Activated T-cell treated with anti-CD3 and anti-CD28 coated beads, Interleukin-2, amount 50 U/mL, for 48 hours (primary cell): ENCODE measurements at regions not wholly inside any gene's neighbourhood (a gene's known extent, or its start where the extent isn't known, plus 50 kb on each side); places are given as distances from the start of the nearest gene placed in this dataset.
A peak's percentile ranks its signal among the peaks of the same experiment; 100 is the strongest.
"Not testable (repeated sequence)": the region's sequence is repeated elsewhere in the genome, so short reads cannot be mapped to it uniquely, and the experiment has no call there.

ENCODE experiments used
- DNase-seq, 2 experiments: peaks; one replicate each; pipeline ENCODE4 v3.0.0-alpha.2; 2020

- not testable (repeated sequence) for DNase-seq
These were observed 337.5 kb downstream of the PREX1 start for GRCh38 chr20:48490341-48490740.

GRCh38 chr20:48489656-48490055, 338.1 kb downstream of the PREX1 start:
- no peak for DNase-seq

GRCh38 chr20:48489046-48489463, 338.7 kb downstream of the PREX1 start:
- DNase-seq = no peak

GRCh38 chr20:48488334-48489034, 339.3 kb downstream of the PREX1 start:
- not testable (repeated sequence) for DNase-seq

GRCh38 chr20:48486065-48486464, 341.7 kb downstream of the PREX1 start:
- DNase-seq = no peak

GRCh38 chr20:48485153-48485552, 342.6 kb downstream of the PREX1 start:
- not testable (repeated sequence) for DNase-seq

GRCh38 chr20:48483334-48484066, 344.3 kb downstream of the PREX1 start:
- no peak for DNase-seq

- DNase-seq = no peak
These were observed 345.0 kb downstream of the PREX1 start for GRCh38 chr20:48482790-48483189.

- DNase-seq = no peak
These were observed 347.5 kb downstream of the PREX1 start for GRCh38 chr20:48480216-48480772.

GRCh38 chr20:48478806-48479585, 348.8 kb downstream of the PREX1 start:
- DNase-seq = no peak

- DNase-seq = no peak
These were observed 349.4 kb downstream of the PREX1 start for GRCh38 chr20:48478370-48478769.

GRCh38 chr20:48476854-48477253, 350.9 kb downstream of the PREX1 start:
- DNase-seq = no peak

GRCh38 chr20:48474022-48474421, 353.8 kb downstream of the PREX1 start:
- DNase-seq = no peak

GRCh38 chr20:48471759-48472408, 355.9 kb downstream of the PREX1 start:
- DNase-seq = no peak

- no peak for DNase-seq
These were observed 356.6 kb downstream of the PREX1 start for GRCh38 chr20:48471176-48471575.

GRCh38 chr20:48470141-48470540, 357.7 kb downstream of the PREX1 start:
- no peak for DNase-seq

GRCh38 chr20:48469026-48469425, 358.8 kb downstream of the PREX1 start:
- no peak for DNase-seq

GRCh38 chr20:48468571-48468970, 359.2 kb downstream of the PREX1 start:
- no peak for DNase-seq

GRCh38 chr20:48467622-48468021, 360.2 kb downstream of the PREX1 start:
- DNase-seq = peak; percentile 20 to 34

- no peak for DNase-seq
These were observed 362.5 kb downstream of the PREX1 start for GRCh38 chr20:48465271-48465670.

- no peak for DNase-seq
These were observed 363.9 kb downstream of the PREX1 start for GRCh38 chr20:48463916-48464315.

GRCh38 chr20:48463096-48463720, 364.6 kb downstream of the PREX1 start:
- DNase-seq = no peak
